Suppressor macrophage (primary cell): ENCODE measurements at regions not wholly inside any gene's neighbourhood (a gene's known extent, or its start where the extent isn't known, plus 50 kb on each side); places are given as distances from the start of the nearest gene placed in this dataset.
A peak's percentile ranks its signal among the peaks of the same experiment; 100 is the strongest.

ENCODE experiments used
- DNase-seq, 4 experiments: peaks; one replicate each; pipeline ENCODE4 v3.0.0-alpha.2; 2020 to 2022

- no peak for DNase-seq
Measured at GRCh38 chr1:117678246-117678977, 72.6 kb downstream of the TENT5C start.

GRCh38 chr1:117679299-117679698 is 73.5 kb downstream of the TENT5C start:
- no peak for DNase-seq

GRCh38 chr1:117679868-117680267 is 74.0 kb downstream of the TENT5C start:
- no peak for DNase-seq

GRCh38 chr1:117680316-117681002 is 74.6 kb downstream of the TENT5C start:
- no peak for DNase-seq

- no peak for DNase-seq
Measured at GRCh38 chr1:117681093-117681900, 75.4 kb downstream of the TENT5C start.

GRCh38 chr1:117681901-117682250 is 76.0 kb downstream of the TENT5C start:
- no peak for DNase-seq

- DNase-seq = no peak
Measured at GRCh38 chr1:117682372-117682771, 76.5 kb downstream of the TENT5C start.

- DNase-seq = no peak
Measured at GRCh38 chr1:117683571-117684285, 77.9 kb downstream of the TENT5C start.

- DNase-seq = no peak
Measured at GRCh38 chr1:117685936-117686806, 80.3 kb downstream of the TENT5C start.

- no peak for DNase-seq
Measured at GRCh38 chr1:117686907-117687306, 81.1 kb downstream of the TENT5C start.

GRCh38 chr1:117689997-117690625 is 84.3 kb downstream of the TENT5C start:
- no peak for DNase-seq

- no peak for DNase-seq
Measured at GRCh38 chr1:117691942-117692341, 86.1 kb downstream of the TENT5C start.

GRCh38 chr1:117694543-117694942 is 88.7 kb downstream of the TENT5C start:
- DNase-seq = no peak

GRCh38 chr1:117695796-117696490 is 90.1 kb downstream of the TENT5C start:
- DNase-seq = no peak

GRCh38 chr1:117696561-117696960 is 90.7 kb downstream of the TENT5C start:
- no peak for DNase-seq

- no peak for DNase-seq
Measured at GRCh38 chr1:117697220-117697781, 91.5 kb downstream of the TENT5C start.

GRCh38 chr1:117698398-117699160 is 92.7 kb downstream of the TENT5C start:
- DNase-seq = peak in 3 of 4 experiments; percentile 4 to 21 (median 5)

GRCh38 chr1:117699953-117700352 is 94.1 kb downstream of the TENT5C start:
- DNase-seq = no peak

GRCh38 chr1:117702654-117703053 is 96.8 kb downstream of the TENT5C start:
- no peak for DNase-seq

- DNase-seq = no peak
Measured at GRCh38 chr1:117707371-117707770, 101.5 kb downstream of the TENT5C start.
